ENCODE measurements at regions not wholly inside any gene's neighbourhood (a gene's known extent, or its start where the extent isn't known, plus 50 kb on each side); places are given as distances from the start of the nearest gene placed in this dataset.

DNA sequence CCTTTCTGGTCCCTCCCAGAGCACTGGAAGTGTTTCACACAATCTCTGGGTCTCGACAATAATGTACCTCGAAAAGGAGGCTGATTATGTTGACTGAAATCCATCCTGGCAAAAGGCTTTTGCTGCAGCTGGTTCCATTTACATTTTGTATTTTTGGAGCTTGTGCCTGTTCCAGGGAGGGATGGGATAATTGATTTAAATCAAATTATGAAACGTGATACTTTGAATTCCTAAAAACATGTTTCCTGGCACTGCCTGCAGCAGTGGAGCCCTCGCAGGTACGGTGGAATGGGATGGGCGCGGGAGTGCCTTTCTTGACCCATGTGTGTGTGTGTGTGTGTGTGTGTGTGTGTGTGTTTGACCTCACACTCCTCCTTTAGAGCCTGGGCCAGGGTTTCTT lies 455.5 kb upstream of the MEIS1 start:
- TF ChIP-seq, protein P1, sequence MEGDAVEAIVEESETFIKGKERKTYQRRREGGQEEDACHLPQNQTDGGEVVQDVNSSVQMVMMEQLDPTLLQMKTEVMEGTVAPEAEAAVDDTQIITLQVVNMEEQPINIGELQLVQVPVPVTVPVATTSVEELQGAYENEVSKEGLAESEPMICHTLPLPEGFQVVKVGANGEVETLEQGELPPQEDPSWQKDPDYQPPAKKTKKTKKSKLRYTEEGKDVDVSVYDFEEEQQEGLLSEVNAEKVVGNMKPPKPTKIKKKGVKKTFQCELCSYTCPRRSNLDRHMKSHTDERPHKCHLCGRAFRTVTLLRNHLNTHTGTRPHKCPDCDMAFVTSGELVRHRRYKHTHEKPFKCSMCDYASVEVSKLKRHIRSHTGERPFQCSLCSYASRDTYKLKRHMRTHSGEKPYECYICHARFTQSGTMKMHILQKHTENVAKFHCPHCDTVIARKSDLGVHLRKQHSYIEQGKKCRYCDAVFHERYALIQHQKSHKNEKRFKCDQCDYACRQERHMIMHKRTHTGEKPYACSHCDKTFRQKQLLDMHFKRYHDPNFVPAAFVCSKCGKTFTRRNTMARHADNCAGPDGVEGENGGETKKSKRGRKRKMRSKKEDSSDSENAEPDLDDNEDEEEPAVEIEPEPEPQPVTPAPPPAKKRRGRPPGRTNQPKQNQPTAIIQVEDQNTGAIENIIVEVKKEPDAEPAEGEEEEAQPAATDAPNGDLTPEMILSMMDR (IDR thresholded peaks at IDR 0.05), result no peak
- no peak for TF ChIP-seq POLR2A (IDR thresholded peaks at IDR 0.05)
